ENCODE measurements at regions not wholly inside any gene's neighbourhood (a gene's known extent, or its start where the extent isn't known, plus 50 kb on each side); places are given as distances from the start of the nearest gene placed in this dataset.

DNA sequence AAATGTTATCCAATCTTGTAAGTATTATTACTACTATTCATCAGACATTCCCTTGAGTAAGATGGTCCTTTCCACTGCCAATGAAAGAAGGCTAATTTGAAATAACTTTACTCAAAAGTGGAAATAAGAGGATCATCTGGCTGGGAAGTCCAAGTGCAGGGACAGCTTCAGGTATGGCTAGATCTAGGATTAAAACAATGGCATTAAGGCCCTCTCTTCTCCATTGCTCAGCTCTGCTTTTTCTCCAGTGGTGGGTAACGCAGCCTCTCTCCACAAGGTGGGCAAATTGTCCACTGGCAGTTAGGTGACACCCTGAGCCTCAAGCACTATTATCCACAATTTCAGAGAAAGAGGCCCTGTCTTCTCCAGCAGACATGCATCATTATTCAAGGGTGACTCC lies 66.7 kb upstream of the PGM2 start:
- POLR2A ChIA-PET = no interaction called here
- Histone ChIP-seq H3K4me3 (ENCODE audit: low read depth, low read length) (no peak overlapping the region), H3K27me3 (ENCODE audit: control insufficient read depth, insufficient read depth, low read length) (peaks cover 7% of the 10 kb centered on the region), H3K27ac (ENCODE audit: low read depth, low read length) (no peak overlapping the region), H3K9me3 (ENCODE audit: control insufficient read depth, insufficient read depth, low read length) (no peaks in the 10 kb centered on the region)
- CTCF ChIA-PET = interaction anchor here (1.1 kb wide), 1 partner anchor 42 kb away, joined by 4 read pairs; no protein-coding TSS in a partner anchor
- DNase-seq (ENCODE audit: low read depth, low spot score) = no peak
- TF ChIP-seq, protein P1, sequence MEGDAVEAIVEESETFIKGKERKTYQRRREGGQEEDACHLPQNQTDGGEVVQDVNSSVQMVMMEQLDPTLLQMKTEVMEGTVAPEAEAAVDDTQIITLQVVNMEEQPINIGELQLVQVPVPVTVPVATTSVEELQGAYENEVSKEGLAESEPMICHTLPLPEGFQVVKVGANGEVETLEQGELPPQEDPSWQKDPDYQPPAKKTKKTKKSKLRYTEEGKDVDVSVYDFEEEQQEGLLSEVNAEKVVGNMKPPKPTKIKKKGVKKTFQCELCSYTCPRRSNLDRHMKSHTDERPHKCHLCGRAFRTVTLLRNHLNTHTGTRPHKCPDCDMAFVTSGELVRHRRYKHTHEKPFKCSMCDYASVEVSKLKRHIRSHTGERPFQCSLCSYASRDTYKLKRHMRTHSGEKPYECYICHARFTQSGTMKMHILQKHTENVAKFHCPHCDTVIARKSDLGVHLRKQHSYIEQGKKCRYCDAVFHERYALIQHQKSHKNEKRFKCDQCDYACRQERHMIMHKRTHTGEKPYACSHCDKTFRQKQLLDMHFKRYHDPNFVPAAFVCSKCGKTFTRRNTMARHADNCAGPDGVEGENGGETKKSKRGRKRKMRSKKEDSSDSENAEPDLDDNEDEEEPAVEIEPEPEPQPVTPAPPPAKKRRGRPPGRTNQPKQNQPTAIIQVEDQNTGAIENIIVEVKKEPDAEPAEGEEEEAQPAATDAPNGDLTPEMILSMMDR (IDR thresholded peaks at IDR 0.05; ENCODE audit: low read depth, low read length) = no peak

DNA sequence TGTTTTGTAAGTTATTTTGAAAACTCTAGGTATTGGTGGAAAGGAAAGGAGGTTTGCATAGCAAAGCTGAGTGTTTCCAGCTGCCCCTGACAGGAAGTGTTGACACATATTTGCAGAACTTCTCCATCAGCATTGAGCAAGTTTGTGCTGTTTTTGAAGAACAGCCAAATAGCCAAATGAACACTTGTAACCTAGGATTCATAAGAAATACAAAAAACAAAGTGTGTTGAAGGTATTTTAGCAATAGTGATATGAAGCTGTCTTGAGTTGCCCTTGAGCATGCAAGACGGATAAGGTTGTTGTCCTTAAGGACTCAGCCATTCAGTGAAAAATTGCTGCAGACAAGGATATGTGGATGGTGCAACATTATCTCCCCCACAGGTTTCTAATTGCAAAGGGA lies 68.3 kb upstream of the PGM2 start:
- Histone ChIP-seq H3K9me3 (ENCODE audit: control insufficient read depth, insufficient read depth, low read length) (no peaks in the 10 kb centered on the region), H3K27me3 (ENCODE audit: control insufficient read depth, insufficient read depth, low read length) (peaks cover 7% of the 10 kb centered on the region), H3K4me3 (ENCODE audit: low read depth, low read length) (no peak overlapping the region), H3K27ac (ENCODE audit: low read depth, low read length) (no peak overlapping the region)
- ChIA-PET CTCF (no interaction called here), POLR2A (no interaction called here)
- DNase-seq (ENCODE audit: low read depth, low spot score) = no peak
- TF ChIP-seq, protein P1 (IDR thresholded peaks at IDR 0.05; ENCODE audit: low read depth, low read length) = no peak

DNA sequence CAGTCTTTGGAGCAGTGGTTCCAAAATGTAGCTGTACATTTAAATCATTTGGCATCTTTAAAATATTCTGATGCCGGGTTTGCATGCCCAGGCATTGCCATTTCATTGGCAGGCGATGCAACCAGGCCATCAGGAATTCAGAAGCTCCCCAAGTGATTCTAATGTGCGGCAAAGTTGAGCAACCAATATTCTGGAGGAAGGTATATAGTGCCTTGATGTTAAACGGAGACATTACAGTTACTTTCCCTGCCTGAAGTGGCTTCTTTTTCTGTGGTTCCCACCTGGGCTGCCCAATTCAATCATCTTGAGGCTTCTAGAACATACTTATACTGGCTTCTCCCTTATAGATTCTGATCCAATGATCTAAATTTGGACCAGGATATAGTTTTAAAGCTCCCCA lies 68.7 kb upstream of the PGM2 start:
- Histone ChIP-seq H3K27ac (ENCODE audit: low read depth, low read length) (no peak overlapping the region), H3K4me3 (ENCODE audit: low read depth, low read length) (no peak overlapping the region), H3K27me3 (ENCODE audit: control insufficient read depth, insufficient read depth, low read length) (peaks cover 7% of the 10 kb centered on the region), H3K9me3 (ENCODE audit: control insufficient read depth, insufficient read depth, low read length) (no peaks in the 10 kb centered on the region)
- ChIA-PET CTCF (no interaction called here), POLR2A (no interaction called here)
- DNase-seq (ENCODE audit: low read depth, low spot score) = no peak
- TF ChIP-seq, protein P1 (IDR thresholded peaks at IDR 0.05; ENCODE audit: low read depth, low read length) = no peak

DNA sequence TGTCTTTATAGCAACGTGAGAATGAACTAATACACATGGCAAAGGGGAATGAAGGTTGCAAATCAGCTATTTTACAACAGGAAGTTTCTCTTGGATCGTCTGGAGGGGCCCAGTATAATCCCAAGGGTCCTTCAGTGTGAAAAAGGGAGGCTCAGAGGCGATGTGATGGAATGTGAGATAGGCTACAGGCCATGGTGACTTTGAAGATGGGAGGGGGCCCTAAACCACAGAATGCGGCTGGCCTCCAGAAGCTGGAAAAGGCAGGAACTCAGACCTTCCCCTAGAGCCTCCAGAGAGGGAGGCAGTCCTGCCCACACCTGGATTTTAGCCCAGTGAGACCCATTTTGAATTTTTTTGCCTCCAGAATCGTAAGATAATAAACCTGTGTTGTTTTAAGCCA lies 69.4 kb upstream of the PGM2 start:
- Histone ChIP-seq H3K27ac (ENCODE audit: low read depth, low read length) (no peak overlapping the region), H3K4me3 (ENCODE audit: low read depth, low read length) (no peak overlapping the region), H3K27me3 (ENCODE audit: control insufficient read depth, insufficient read depth, low read length) (peaks cover 7% of the 10 kb centered on the region), H3K9me3 (ENCODE audit: control insufficient read depth, insufficient read depth, low read length) (no peaks in the 10 kb centered on the region)
- CTCF ChIA-PET = no interaction called here
- no peak for DNase-seq (ENCODE audit: low read depth, low spot score)
- TF ChIP-seq, protein P1 (IDR thresholded peaks at IDR 0.05; ENCODE audit: low read depth, low read length) = no peak
- POLR2A ChIA-PET = no interaction called here

DNA sequence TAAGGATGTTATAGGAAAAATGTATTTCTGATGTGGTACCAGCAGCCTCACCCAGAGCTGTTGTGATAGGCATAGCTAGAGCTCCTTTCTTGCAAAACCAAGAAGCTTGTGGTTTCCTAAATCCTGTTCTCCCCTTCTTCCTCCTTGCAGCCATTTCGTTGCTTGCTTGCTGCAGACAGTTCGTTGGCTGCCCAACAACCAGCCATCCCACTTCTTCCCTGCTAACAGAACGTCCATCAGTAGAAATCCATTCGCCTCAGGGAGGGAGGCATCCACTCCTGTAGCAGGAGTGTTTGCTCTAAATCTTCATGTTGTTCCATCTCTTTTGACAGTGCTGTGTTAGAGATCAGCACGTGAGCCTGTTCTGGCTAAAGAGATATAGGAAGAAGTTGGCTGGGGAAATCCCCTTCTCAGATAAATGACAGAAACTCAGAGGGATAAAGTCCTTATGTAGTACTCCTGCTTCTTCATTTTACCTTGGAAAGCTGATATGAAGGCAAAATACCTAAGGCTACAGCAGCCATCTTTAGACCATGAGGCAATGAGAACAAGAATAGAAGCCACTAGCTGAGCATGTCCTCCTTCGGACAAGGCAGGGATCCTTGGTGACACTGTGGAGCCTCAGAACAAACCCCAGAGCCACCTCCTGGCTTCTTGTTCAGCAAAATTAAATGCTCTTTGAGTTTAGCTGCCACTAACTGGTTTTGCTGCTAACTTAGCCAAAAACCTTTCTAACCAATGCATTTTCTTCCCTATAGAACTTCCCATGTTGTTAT lies 68.4 kb upstream of the RELL1 start:
- Histone ChIP-seq H3K4me3 (ENCODE audit: low read depth, low read length) (no peak overlapping the region), H3K27ac (ENCODE audit: low read depth, low read length) (no peak overlapping the region), H3K27me3 (ENCODE audit: control insufficient read depth, insufficient read depth, low read length) (peaks cover 10% of the 10 kb centered on the region), H3K9me3 (ENCODE audit: control insufficient read depth, insufficient read depth, low read length) (no peaks in the 10 kb centered on the region)
- CTCF ChIA-PET = interaction anchor here (0.8 kb wide), 1 partner anchor 22 kb away, joined by 6 read pairs; no protein-coding TSS in a partner anchor
- POLR2A ChIA-PET = no interaction called here
- TF ChIP-seq, protein P1 (IDR thresholded peaks at IDR 0.05; ENCODE audit: low read depth, low read length) = no peak
- no peak for DNase-seq (ENCODE audit: low read depth, low spot score)

Measured in AG04450 (cell line).